OCI-LY1 (cell line): ENCODE measurements at regions not wholly inside any gene's neighbourhood (a gene's known extent, or its start where the extent isn't known, plus 50 kb on each side); places are given as distances from the start of the nearest gene placed in this dataset.

Experiments used
- EZH2 ChIP-seq: fragments of 200-600 bp; sonication (generic), shearing (Covaris generic); IDR thresholded peaks from 2 replicates; pipeline ENCODE4 v1.8.0; 2017; ENCODE audit warnings: borderline replicate concordance, mixed run types, mild to moderate bottlenecking, antibody characterized with exemption, low read length, moderate library complexity, mixed read lengths
- TF ChIP-seq, protein P1 (sequence below): fragments of 200-600 bp; sonication (generic), shearing (Covaris generic); IDR thresholded peaks from 2 replicates; pipeline ENCODE4 v1.5.1; 2017; ENCODE audit warnings: mild to moderate bottlenecking, antibody characterized with exemption, low read length, moderate library complexity, mixed read lengths

DNA sequence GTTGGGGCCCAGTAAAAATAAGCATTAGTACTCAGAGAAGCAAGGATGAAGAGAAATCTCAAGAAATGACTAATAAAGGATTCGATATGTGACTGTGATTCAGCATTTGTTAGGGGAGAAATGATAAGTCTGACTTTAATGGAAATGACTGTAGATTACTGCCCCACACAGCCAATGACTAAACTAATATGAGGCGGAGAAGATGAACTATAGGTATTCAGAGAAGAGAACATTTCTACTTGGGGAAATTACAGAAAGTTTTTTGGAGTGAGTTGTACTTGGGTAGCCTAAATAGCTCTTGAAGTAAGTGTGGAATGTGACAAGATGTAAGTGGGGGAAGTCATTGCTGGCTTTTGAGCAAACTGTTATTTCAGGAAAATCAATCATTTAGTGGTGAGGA is 380.0 kb downstream of the PDCD6IP start:
- TF ChIP-seq, protein P1, sequence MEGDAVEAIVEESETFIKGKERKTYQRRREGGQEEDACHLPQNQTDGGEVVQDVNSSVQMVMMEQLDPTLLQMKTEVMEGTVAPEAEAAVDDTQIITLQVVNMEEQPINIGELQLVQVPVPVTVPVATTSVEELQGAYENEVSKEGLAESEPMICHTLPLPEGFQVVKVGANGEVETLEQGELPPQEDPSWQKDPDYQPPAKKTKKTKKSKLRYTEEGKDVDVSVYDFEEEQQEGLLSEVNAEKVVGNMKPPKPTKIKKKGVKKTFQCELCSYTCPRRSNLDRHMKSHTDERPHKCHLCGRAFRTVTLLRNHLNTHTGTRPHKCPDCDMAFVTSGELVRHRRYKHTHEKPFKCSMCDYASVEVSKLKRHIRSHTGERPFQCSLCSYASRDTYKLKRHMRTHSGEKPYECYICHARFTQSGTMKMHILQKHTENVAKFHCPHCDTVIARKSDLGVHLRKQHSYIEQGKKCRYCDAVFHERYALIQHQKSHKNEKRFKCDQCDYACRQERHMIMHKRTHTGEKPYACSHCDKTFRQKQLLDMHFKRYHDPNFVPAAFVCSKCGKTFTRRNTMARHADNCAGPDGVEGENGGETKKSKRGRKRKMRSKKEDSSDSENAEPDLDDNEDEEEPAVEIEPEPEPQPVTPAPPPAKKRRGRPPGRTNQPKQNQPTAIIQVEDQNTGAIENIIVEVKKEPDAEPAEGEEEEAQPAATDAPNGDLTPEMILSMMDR = no peak
- no peak for TF ChIP-seq EZH2
